Glutamatergic neuron (in vitro differentiated cells): ENCODE measurements at regions not wholly inside any gene's neighbourhood (a gene's known extent, or its start where the extent isn't known, plus 50 kb on each side); places are given as distances from the start of the nearest gene placed in this dataset.

Experiments
- DNase-seq: peaks from one replicate; pipeline ENCODE4 v3.0.0; 2022
- H3K27ac Mint-ChIP-seq: one replicate; pipeline ENCODE4 v1.8.0; 2020; ENCODE audit warnings: mild to moderate bottlenecking, mixed read lengths, inconsistent platforms; ENCODE audit not compliant: unreplicated experiment
- H3K27me3 Mint-ChIP-seq: one replicate; pipeline ENCODE4 v1.8.0; 2020; ENCODE audit warnings: mild to moderate bottlenecking, moderate library complexity, mixed read lengths, inconsistent platforms; ENCODE audit not compliant: unreplicated experiment
- H3K36me3 Mint-ChIP-seq: one replicate; pipeline ENCODE4 v1.8.0; 2020; ENCODE audit warnings: mild to moderate bottlenecking, mixed read lengths, inconsistent platforms; ENCODE audit not compliant: unreplicated experiment
- H3K4me1 Mint-ChIP-seq: one replicate; pipeline ENCODE4 v1.8.0; 2020; ENCODE audit warnings: mild to moderate bottlenecking, low read depth, mixed read lengths, inconsistent platforms; ENCODE audit not compliant: unreplicated experiment
- H3K4me3 Mint-ChIP-seq: one replicate; pipeline ENCODE4 v1.8.0; 2020; ENCODE audit warnings: mild to moderate bottlenecking, mixed read lengths, inconsistent platforms; ENCODE audit not compliant: unreplicated experiment
- H3K9me3 Mint-ChIP-seq: one replicate; pipeline ENCODE4 v1.8.0; 2020; ENCODE audit warnings: mild to moderate bottlenecking, moderate library complexity, mixed read lengths, inconsistent platforms; ENCODE audit not compliant: unreplicated experiment
- CTCF ChIP-seq: fragments of 200-600 bp; sonication (generic); IDR thresholded peaks from one replicate; pipeline ENCODE4 v1.5.0; 2021; ENCODE audit not compliant: partially characterized antibody, unreplicated experiment

DNA sequence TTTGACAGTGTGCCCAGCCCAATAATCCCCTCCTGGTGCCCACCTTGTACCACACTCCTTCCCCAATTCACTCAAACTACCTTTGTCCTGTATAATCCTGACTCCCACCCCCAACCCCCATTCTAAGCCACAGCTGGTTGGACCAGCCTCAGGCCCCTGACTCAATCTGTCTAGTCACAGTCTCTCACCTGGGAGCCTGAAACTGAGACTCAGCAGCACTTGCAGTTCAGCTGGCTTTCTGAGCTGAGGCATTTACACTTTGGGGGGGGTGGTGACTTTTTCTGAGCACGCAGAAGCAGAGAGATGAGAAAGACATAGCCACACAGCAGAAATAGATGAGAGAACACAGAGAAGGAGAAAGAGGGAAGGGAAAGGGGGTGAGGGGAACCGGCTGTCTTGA, 247.3 kb downstream of the MAN2A1 start:
- Mint-ChIP-seq H3K27ac (no peak overlapping the region), H3K27me3 (peaks cover 2% of the 10 kb centered on the region), H3K4me3 (no peak overlapping the region), H3K4me1 (peaks cover 20% of the 10 kb centered on the region), H3K9me3 (no peaks in the 10 kb centered on the region), H3K36me3 (peaks cover 5% of the 10 kb centered on the region)
- no peak for DNase-seq
- TF ChIP-seq CTCF = no peak

DNA sequence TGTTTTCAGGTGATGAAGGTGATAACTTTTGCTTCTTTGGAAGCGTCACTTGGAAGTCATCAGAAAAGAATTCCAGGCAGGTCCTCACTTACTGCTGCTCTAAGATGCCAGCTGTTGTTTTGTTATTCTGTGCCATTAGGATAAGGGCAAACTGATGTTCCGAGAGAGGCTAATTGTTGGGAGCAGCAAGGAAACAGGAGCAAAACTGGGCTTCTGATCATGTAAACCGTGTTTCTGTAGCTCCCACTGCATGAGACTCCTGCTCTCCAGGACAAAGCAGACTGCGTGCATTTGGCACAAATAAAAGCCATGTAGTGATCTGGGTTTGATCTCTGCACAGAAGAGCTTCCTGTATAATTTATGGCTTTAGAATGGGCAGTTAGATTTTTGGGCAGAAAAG, 248.2 kb downstream of the MAN2A1 start:
- Mint-ChIP-seq H3K4me1 (peaks cover 17% of the 10 kb centered on the region), H3K9me3 (no peaks in the 10 kb centered on the region), H3K27ac (no peak overlapping the region), H3K4me3 (no peak overlapping the region), H3K27me3 (peaks cover 4% of the 10 kb centered on the region), H3K36me3 (peaks cover 5% of the 10 kb centered on the region)
- no peak for DNase-seq
- TF ChIP-seq CTCF = no peak

GRCh38 chr5:109938453-109938852, 248.7 kb downstream of the MAN2A1 start:
- no peak for TF ChIP-seq CTCF
- Mint-ChIP-seq H3K4me1 (peaks cover 15% of the 10 kb centered on the region), H3K4me3 (no peak overlapping the region), H3K9me3 (no peaks in the 10 kb centered on the region), H3K27me3 (peaks cover 4% of the 10 kb centered on the region), H3K27ac (no peak overlapping the region), H3K36me3 (peaks cover 5% of the 10 kb centered on the region)
- no peak for DNase-seq

GRCh38 chr5:109939116-109939682, 249.5 kb downstream of the MAN2A1 start:
- peaks cover 14% of the 10 kb centered on the region for H3K4me1 Mint-ChIP-seq
- no peak for DNase-seq
- no peak overlapping the region for H3K27ac Mint-ChIP-seq
- no peak overlapping the region for H3K4me3 Mint-ChIP-seq
- no peak for TF ChIP-seq CTCF
- H3K27me3 Mint-ChIP-seq = peaks cover 4% of the 10 kb centered on the region
- peaks cover 5% of the 10 kb centered on the region for H3K36me3 Mint-ChIP-seq
- no peaks in the 10 kb centered on the region for H3K9me3 Mint-ChIP-seq

DNA sequence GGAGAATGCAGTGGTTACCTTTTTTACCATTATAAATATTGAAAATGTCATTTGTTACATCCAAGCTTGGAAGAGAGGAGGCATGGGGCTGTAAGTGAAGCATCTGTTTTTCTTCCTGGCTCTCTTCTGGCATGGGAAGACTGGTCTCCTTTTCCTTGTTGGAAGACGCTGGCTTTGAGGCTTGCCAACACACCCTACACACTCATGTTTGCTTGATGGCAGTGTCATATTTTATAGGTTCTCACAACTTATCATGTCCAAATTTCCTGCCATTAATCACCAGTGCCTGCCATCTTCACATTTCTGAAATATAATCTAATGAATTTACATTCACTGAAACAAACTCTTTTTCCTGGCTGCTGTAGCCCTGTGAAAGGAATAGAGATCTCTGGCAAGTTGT, 252.9 kb downstream of the MAN2A1 start:
- DNase-seq = no peak
- Mint-ChIP-seq H3K27me3 (peaks cover 4% of the 10 kb centered on the region), H3K4me3 (no peak overlapping the region), H3K4me1 (peaks cover 6% of the 10 kb centered on the region), H3K9me3 (peaks cover 2% of the 10 kb centered on the region), H3K36me3 (peaks cover 5% of the 10 kb centered on the region), H3K27ac (no peak overlapping the region)
- no peak for TF ChIP-seq CTCF
